ENCODE measurements at regions not wholly inside any gene's neighbourhood (a gene's known extent, or its start where the extent isn't known, plus 50 kb on each side); places are given as distances from the start of the nearest gene placed in this dataset.

- no peak for DNase-seq (ENCODE audit: low spot score)
- ATAC-seq (ENCODE audit: low FRiP score) = no peak
- TF ChIP-seq CTCF (IDR thresholded peaks at IDR 0.05) = no peak
Measured at GRCh38 chr13:94952787-94953186, 240.4 kb upstream of the SOX21 start.

- no peak for DNase-seq (ENCODE audit: low spot score)
- TF ChIP-seq CTCF (IDR thresholded peaks at IDR 0.05) = no peak
- no peak for ATAC-seq (ENCODE audit: low FRiP score)
Measured at GRCh38 chr13:94950303-94950702, 238.0 kb upstream of the SOX21 start.

- TF ChIP-seq CTCF (IDR thresholded peaks at IDR 0.05) = no peak
- DNase-seq (ENCODE audit: low spot score) (no peak), ATAC-seq (ENCODE audit: low FRiP score) (no peak)
Measured at GRCh38 chr13:94947965-94948371, 235.6 kb upstream of the SOX21 start.

- no peak for DNase-seq (ENCODE audit: low spot score)
- no peak for ATAC-seq (ENCODE audit: low FRiP score)
- TF ChIP-seq CTCF (IDR thresholded peaks at IDR 0.05) = no peak
Measured at GRCh38 chr13:94947392-94947791, 235.0 kb upstream of the SOX21 start.

- no peak for ATAC-seq (ENCODE audit: low FRiP score)
- DNase-seq (ENCODE audit: low spot score) = no peak
- no peak for TF ChIP-seq CTCF (IDR thresholded peaks at IDR 0.05)
Measured at GRCh38 chr13:94946039-94946438, 233.7 kb upstream of the SOX21 start.

- no peak for TF ChIP-seq CTCF (IDR thresholded peaks at IDR 0.05)
- no peak for ATAC-seq (ENCODE audit: low FRiP score)
- no peak for DNase-seq (ENCODE audit: low spot score)
Measured at GRCh38 chr13:94938124-94938523, 225.8 kb upstream of the SOX21 start.

- TF ChIP-seq CTCF (IDR thresholded peaks at IDR 0.05) = no peak
- ATAC-seq (ENCODE audit: low FRiP score) = no peak
- DNase-seq (ENCODE audit: low spot score) = no peak
Measured at GRCh38 chr13:94936633-94937032, 224.3 kb upstream of the SOX21 start.
